OCI-LY7 (cell line): ENCODE measurements at regions not wholly inside any gene's neighbourhood (a gene's known extent, or its start where the extent isn't known, plus 50 kb on each side); places are given as distances from the start of the nearest gene placed in this dataset.

Experiments used
- BruUV-seq: library from RNA; stranded (reverse); fragments of 400-500 nt; replicated peaks from 2 replicates; lab custom pipeline; 2021; lab: Mats Ljungman, UMichigan
- CTCF ChIA-PET: fragments of 300-600 bp; sonication (Branson Sonifier 250); formaldehyde crosslinking; loops from one replicate; lab custom pipeline; 2022; ENCODE audit warnings: antibody characterized with exemption; ENCODE audit not compliant: unreplicated experiment; lab: Charles Lee
- POLR2A ChIA-PET: fragments of 300-600 bp; sonication (Branson Sonifier 250); formaldehyde crosslinking; loops from one replicate; lab custom pipeline; 2022; ENCODE audit warnings: antibody characterized with exemption; lab: Charles Lee
- DNase-seq: peaks from one replicate; pipeline ENCODE4 v3.0.0-alpha.2; 2015; ENCODE audit warnings: low spot score
- H2AFZ ChIP-seq: fragments of 200-600 bp; sonication (generic), shearing (Covaris generic); 2 replicates; pipeline ENCODE4 v1.6.1; 2014; ENCODE audit warnings: mild to moderate bottlenecking, antibody characterized with exemption, low read length, moderate library complexity
- H3K27ac ChIP-seq: fragments of 200-600 bp; sonication (generic); 2 replicates; pipeline ENCODE4 v1.5.1; 2014; ENCODE audit warnings: mixed run types, low read depth, mild to moderate bottlenecking, moderate library complexity, low read length, inconsistent platforms; ENCODE audit not compliant: poor library complexity, severe bottlenecking
- H3K36me3 ChIP-seq: fragments of 200-600 bp; sonication (generic); 2 replicates; pipeline ENCODE4 v1.6.1; 2014; ENCODE audit warnings: mild to moderate bottlenecking, antibody characterized with exemption, low read length, moderate library complexity, mixed read lengths; ENCODE audit not compliant: insufficient read depth
- H3K4me1 ChIP-seq: fragments of 200-600 bp; sonication (generic); 2 replicates; pipeline ENCODE4 v1.5.1; 2014; ENCODE audit warnings: mild to moderate bottlenecking, low read length; ENCODE audit not compliant: insufficient read depth, poor library complexity, severe bottlenecking
- H3K4me2 ChIP-seq: fragments of 200-600 bp; sonication (generic); 2 replicates; pipeline ENCODE4 v1.6.1; 2014; ENCODE audit warnings: mild to moderate bottlenecking, low read length
- H3K4me3 ChIP-seq: fragments of 200-600 bp; sonication (generic); 2 replicates; pipeline ENCODE4 v1.5.1; 2014; ENCODE audit warnings: mild to moderate bottlenecking, low read depth, low read length; ENCODE audit not compliant: poor library complexity, severe bottlenecking
- H3K79me2 ChIP-seq: fragments of 200-600 bp; sonication (generic); 2 replicates; pipeline ENCODE4 v1.6.1; 2016; ENCODE audit warnings: low read depth, mild to moderate bottlenecking, low read length, moderate library complexity, mixed read lengths; ENCODE audit not compliant: insufficient read depth
- H3K9me2 ChIP-seq: fragments of 200-600 bp; sonication (generic); 2 replicates; pipeline ENCODE4 v1.6.1; 2016; ENCODE audit warnings: mild to moderate bottlenecking, low read length, mixed read lengths; ENCODE audit not compliant: insufficient read depth
- H3K9me3 ChIP-seq: fragments of 200-600 bp; sonication (generic); 2 replicates; pipeline ENCODE4 v1.6.1; 2014; ENCODE audit warnings: mild to moderate bottlenecking, mixed run types, low read length, mixed read lengths
- H4K20me1 ChIP-seq: fragments of 200-600 bp; sonication (generic); 2 replicates; pipeline ENCODE4 v1.6.1; 2014; ENCODE audit warnings: mild to moderate bottlenecking, antibody characterized with exemption, low read length, moderate library complexity, mixed read lengths; ENCODE audit not compliant: insufficient read depth
- CTCF ChIP-seq: fragments of 200-600 bp; sonication (generic); conservative IDR thresholded peaks from 2 replicates; pipeline ENCODE4 v1.5.1; 2014; ENCODE audit warnings: mild to moderate bottlenecking, antibody characterized with exemption, low read length, moderate library complexity, mixed read lengths
- EZH2phosphoT487 ChIP-seq: fragments of 200-600 bp; sonication (generic); IDR thresholded peaks from 2 replicates; pipeline ENCODE4 v1.6.1; 2018; ENCODE audit warnings: low read depth, borderline replicate concordance, mild to moderate bottlenecking, mixed run types, antibody characterized with exemption, low read length, moderate library complexity, mixed read lengths
- intact Hi-C: fragments of 100-400 bp; cut with micrococcal nuclease; formaldehyde crosslinking; loops from one replicate; pipeline ENCODE4 v1.10.0; 2022; ENCODE audit not compliant: unreplicated experiment

- Histone ChIP-seq H2AFZ (no peak overlapping the region), H3K4me1 (no peaks in the 10 kb centered on the region), H3K4me2 (no peak overlapping the region), H3K9me2 (no peaks in the 10 kb centered on the region), H3K36me3 (no peaks in the 10 kb centered on the region), H3K4me3 (no peak overlapping the region), H4K20me1 (no peaks in the 10 kb centered on the region), H3K27ac (no peak overlapping the region), H3K79me2 (no peaks in the 10 kb centered on the region), H3K9me3 (no peaks in the 10 kb centered on the region)
- intact Hi-C loops: no loop called here
- no TSS peak for BruUV-seq
- DNase-seq: no peak
- POLR2A ChIA-PET: interaction anchor here (0.6 kb wide), 1 partner anchor 818 kb away, joined by 5 read pairs; no protein-coding TSS in a partner anchor
- TF ChIP-seq EZH2phosphoT487 (no peak), CTCF (no peak)
- CTCF ChIA-PET: no interaction called here
These were observed 52.9 kb upstream of the GPR31 start for GRCh38 chr6:167210375-167211294.

- no TSS peak for BruUV-seq
- TF ChIP-seq EZH2phosphoT487 (no peak), CTCF (no peak)
- Histone ChIP-seq H3K27ac (no peak overlapping the region), H3K4me3 (no peak overlapping the region), H3K79me2 (no peaks in the 10 kb centered on the region), H3K9me2 (no peaks in the 10 kb centered on the region), H4K20me1 (no peaks in the 10 kb centered on the region), H3K9me3 (no peaks in the 10 kb centered on the region), H2AFZ (no peak overlapping the region), H3K36me3 (no peaks in the 10 kb centered on the region), H3K4me1 (no peaks in the 10 kb centered on the region), H3K4me2 (no peak overlapping the region)
- CTCF ChIA-PET: no interaction called here
- no peak for DNase-seq
- POLR2A ChIA-PET: interaction anchor here (0.6 kb wide), 1 partner anchor 817 kb away, joined by 5 read pairs; no protein-coding TSS in a partner anchor
- intact Hi-C loops: no loop called here
These were observed 53.5 kb upstream of the GPR31 start for GRCh38 chr6:167211295-167211648.
